Activated CD8-positive, alpha-beta T cell treated with anti-CD3 and anti-CD28 coated beads for 36 hours (primary cell): ENCODE measurements at regions not wholly inside any gene's neighbourhood (a gene's known extent, or its start where the extent isn't known, plus 50 kb on each side); places are given as distances from the start of the nearest gene placed in this dataset.

Experiments used
- ATAC-seq: fragments of 200-7000 bp; cut with Tn5 transposase; one replicate; pipeline ENCODE4 v1.10.0; 2021; ENCODE audit warnings: mild to moderate bottlenecking, moderate library complexity
- CTCF ChIA-PET: fragments of 350-600 bp; sonication (Branson Sonifier 250); formaldehyde crosslinking; loops from one replicate; lab custom pipeline; 2021; ENCODE audit warnings: antibody characterized with exemption; lab: Charles Lee
- POLR2A ChIA-PET: fragments of 350-600 bp; sonication (Branson Sonifier 250); formaldehyde crosslinking; loops from one replicate; lab custom pipeline; 2021; ENCODE audit warnings: antibody characterized with exemption; lab: Charles Lee
- DNase-seq: peaks from one replicate; pipeline ENCODE4 v3.0.0-alpha.2; 2020
- H3K27ac Mint-ChIP-seq: one replicate; pipeline ENCODE4 v1.8.0; 2021; ENCODE audit warnings: mild to moderate bottlenecking, mixed read lengths
- H3K27me3 Mint-ChIP-seq: one replicate; pipeline ENCODE4 v1.8.0; 2021; ENCODE audit warnings: mixed read lengths
- H3K36me3 Mint-ChIP-seq: one replicate; pipeline ENCODE4 v1.8.0; 2021; ENCODE audit warnings: low read depth, mixed read lengths
- H3K4me1 Mint-ChIP-seq: one replicate; pipeline ENCODE4 v1.8.0; 2021; ENCODE audit warnings: low read depth, mixed read lengths
- H3K4me3 Mint-ChIP-seq: one replicate; pipeline ENCODE4 v1.8.0; 2021; ENCODE audit warnings: mild to moderate bottlenecking, moderate library complexity, mixed read lengths
- H3K9me3 Mint-ChIP-seq: one replicate; pipeline ENCODE4 v1.8.0; 2021; ENCODE audit warnings: mixed read lengths
- CTCF ChIP-seq: fragments of 200-600 bp; IDR thresholded peaks from one replicate; pipeline ENCODE4 v1.8.0; 2022; ENCODE audit warnings: antibody characterized with exemption, mild to moderate bottlenecking
- intact Hi-C: fragments of 100-400 bp; cut with micrococcal nuclease; formaldehyde crosslinking; loops from one replicate; pipeline ENCODE4 v1.10.0; 2022

- POLR2A ChIA-PET = no interaction called here
- Mint-ChIP-seq H3K9me3 (no peaks in the 10 kb centered on the region), H3K36me3 (no peaks in the 10 kb centered on the region), H3K27ac (no peak overlapping the region), H3K4me1 (no peaks in the 10 kb centered on the region), H3K4me3 (no peak overlapping the region), H3K27me3 (no peaks in the 10 kb centered on the region)
- intact Hi-C loops = no loop called here
- DNase-seq (no peak), ATAC-seq (no peak)
- TF ChIP-seq CTCF = no peak
- CTCF ChIA-PET = no interaction called here
These were observed 193.9 kb downstream of the KIF18A start for GRCh38 chr11:27914080-27914479.

- TF ChIP-seq CTCF = no peak
- ChIA-PET POLR2A (no interaction called here), CTCF (no interaction called here)
- H3K4me3 Mint-ChIP-seq = no peak overlapping the region
- intact Hi-C loops = no loop called here
- DNase-seq = no peak
- H3K4me1 Mint-ChIP-seq = no peaks in the 10 kb centered on the region
- H3K9me3 Mint-ChIP-seq = no peaks in the 10 kb centered on the region
- H3K27ac Mint-ChIP-seq = no peak overlapping the region
- ATAC-seq = no peak
- H3K27me3 Mint-ChIP-seq = no peaks in the 10 kb centered on the region
- no peaks in the 10 kb centered on the region for H3K36me3 Mint-ChIP-seq
These were observed 194.3 kb downstream of the KIF18A start for GRCh38 chr11:27913650-27914049.

GRCh38 chr11:27912916-27913315, 195.0 kb downstream of the KIF18A start:
- H3K4me3 Mint-ChIP-seq = no peak overlapping the region
- no peaks in the 10 kb centered on the region for H3K4me1 Mint-ChIP-seq
- no peaks in the 10 kb centered on the region for H3K36me3 Mint-ChIP-seq
- TF ChIP-seq CTCF = no peak
- POLR2A ChIA-PET = no interaction called here
- H3K27me3 Mint-ChIP-seq = no peaks in the 10 kb centered on the region
- intact Hi-C loops = no loop called here
- DNase-seq = no peak
- no peak for ATAC-seq
- CTCF ChIA-PET = no interaction called here
- H3K27ac Mint-ChIP-seq = no peak overlapping the region
- H3K9me3 Mint-ChIP-seq = no peaks in the 10 kb centered on the region

GRCh38 chr11:27910186-27910931, 197.6 kb downstream of the KIF18A start:
- ATAC-seq (no peak), DNase-seq (no peak)
- ChIA-PET POLR2A (no interaction called here), CTCF (no interaction called here)
- H3K27me3 Mint-ChIP-seq = no peaks in the 10 kb centered on the region
- no peaks in the 10 kb centered on the region for H3K36me3 Mint-ChIP-seq
- intact Hi-C loops = no loop called here
- no peaks in the 10 kb centered on the region for H3K9me3 Mint-ChIP-seq
- H3K27ac Mint-ChIP-seq = no peak overlapping the region
- H3K4me1 Mint-ChIP-seq = no peaks in the 10 kb centered on the region
- TF ChIP-seq CTCF = no peak
- no peak overlapping the region for H3K4me3 Mint-ChIP-seq

- intact Hi-C loops = no loop called here
- ChIA-PET CTCF (no interaction called here), POLR2A (no interaction called here)
- no peak for DNase-seq
- ATAC-seq = no peak
- TF ChIP-seq CTCF = no peak
- Mint-ChIP-seq H3K27me3 (no peaks in the 10 kb centered on the region), H3K27ac (no peak overlapping the region), H3K9me3 (no peaks in the 10 kb centered on the region), H3K4me3 (no peak overlapping the region), H3K36me3 (no peaks in the 10 kb centered on the region), H3K4me1 (no peaks in the 10 kb centered on the region)
These were observed 198.6 kb downstream of the KIF18A start for GRCh38 chr11:27909386-27909785.
